NT2/D1 (cell line): ENCODE measurements at regions not wholly inside any gene's neighbourhood (a gene's known extent, or its start where the extent isn't known, plus 50 kb on each side); places are given as distances from the start of the nearest gene placed in this dataset.

ENCODE experiments used
- DNase-seq: peaks from one replicate; pipeline ENCODE4 v3.0.0-alpha.2; 2011; ENCODE audit warnings: low read depth, low spot score
- H3K27me3 ChIP-seq: 2 replicates; pipeline ENCODE4 v1.6.0; 2011; ENCODE audit warnings: mild to moderate bottlenecking; ENCODE audit not compliant: insufficient read length, insufficient read depth
- H3K36me3 ChIP-seq: 2 replicates; pipeline ENCODE4 v1.6.1; 2011; ENCODE audit warnings: mild to moderate bottlenecking, low read length, mixed read lengths; ENCODE audit not compliant: insufficient read depth, insufficient read length
- H3K4me1 ChIP-seq: 2 replicates; pipeline ENCODE4 v1.5.1; 2011; ENCODE audit not compliant: insufficient read depth, insufficient read length
- H3K4me3 ChIP-seq: 2 replicates; pipeline ENCODE4 v1.5.1; 2011; ENCODE audit warnings: low read depth; ENCODE audit not compliant: insufficient read length
- H3K9ac ChIP-seq: 2 replicates; pipeline ENCODE4 v1.6.0; 2011; ENCODE audit warnings: low read depth; ENCODE audit not compliant: insufficient read length
- H3K9me3 ChIP-seq: 2 replicates; pipeline ENCODE4 v1.5.1; 2011; ENCODE audit warnings: mild to moderate bottlenecking, low read length; ENCODE audit not compliant: insufficient read depth
- SUZ12 ChIP-seq: IDR thresholded peaks from 2 replicates; pipeline ENCODE4 v1.6.1; 2011; ENCODE audit not compliant: insufficient read length, insufficient read depth; ENCODE audit errors: extremely low read depth
- YY1 ChIP-seq: IDR thresholded peaks from 2 replicates; pipeline ENCODE4 v1.6.1; 2011; ENCODE audit not compliant: insufficient read length, insufficient read depth
- ZNF274 ChIP-seq: IDR thresholded peaks from 2 replicates; pipeline ENCODE4 v1.6.1; 2011; ENCODE audit warnings: mild to moderate bottlenecking, low read depth, low read length

- TF ChIP-seq SUZ12 (no peak), ZNF274 (no peak), YY1 (no peak)
- peaks cover 7% of the 10 kb centered on the region; the same call in 1 of the 2 replicates for H3K9me3 ChIP-seq
- H3K4me1 ChIP-seq: peaks cover 11% of the 10 kb centered on the region
- no peak overlapping the region for H3K9ac ChIP-seq
- H3K27me3 ChIP-seq: peaks cover 6% of the 10 kb centered on the region
- no peak for DNase-seq
- H3K4me3 ChIP-seq: no peak overlapping the region
- no peaks in the 10 kb centered on the region for H3K36me3 ChIP-seq
These were observed 194.4 kb downstream of the BMP7 start for GRCh38 chr20:57071954-57072583.

GRCh38 chr20:57073402-57073801, 193.0 kb downstream of the BMP7 start:
- no peak for DNase-seq
- peaks cover 21% of the 10 kb centered on the region for H3K9me3 ChIP-seq
- no peak overlapping the region for H3K9ac ChIP-seq
- H3K4me1 ChIP-seq: peaks cover 10% of the 10 kb centered on the region
- H3K36me3 ChIP-seq: no peaks in the 10 kb centered on the region
- TF ChIP-seq YY1: no peak
- TF ChIP-seq SUZ12: no peak
- TF ChIP-seq ZNF274: no peak
- H3K4me3 ChIP-seq: no peak overlapping the region
- H3K27me3 ChIP-seq: peaks cover 6% of the 10 kb centered on the region

- no peak for TF ChIP-seq SUZ12
- no peak for TF ChIP-seq ZNF274
- TF ChIP-seq YY1: no peak
- no peak overlapping the region for H3K9ac ChIP-seq
- peaks cover 30% of the 10 kb centered on the region for H3K9me3 ChIP-seq
- peaks cover 8% of the 10 kb centered on the region for H3K4me1 ChIP-seq
- no peaks in the 10 kb centered on the region for H3K36me3 ChIP-seq
- H3K27me3 ChIP-seq: peaks cover 6% of the 10 kb centered on the region
- DNase-seq: no peak
- no peak overlapping the region for H3K4me3 ChIP-seq
These were observed 192.1 kb downstream of the BMP7 start for GRCh38 chr20:57074386-57074785.

- DNase-seq: no peak
- TF ChIP-seq SUZ12: no peak
- no peak for TF ChIP-seq ZNF274
- no peak for TF ChIP-seq YY1
- Histone ChIP-seq H3K4me3 (no peak overlapping the region), H3K9me3 (peaks cover 38% of the 10 kb centered on the region), H3K4me1 (peaks cover 5% of the 10 kb centered on the region), H3K27me3 (peaks cover 6% of the 10 kb centered on the region), H3K9ac (no peak overlapping the region), H3K36me3 (no peaks in the 10 kb centered on the region)
These were observed 191.3 kb downstream of the BMP7 start for GRCh38 chr20:57075181-57075580.

GRCh38 chr20:57075603-57076002, 190.8 kb downstream of the BMP7 start:
- no peak overlapping the region for H3K9ac ChIP-seq
- peaks cover 4% of the 10 kb centered on the region for H3K27me3 ChIP-seq
- DNase-seq: no peak
- peaks cover 5% of the 10 kb centered on the region for H3K4me1 ChIP-seq
- no peaks in the 10 kb centered on the region for H3K36me3 ChIP-seq
- peaks cover 42% of the 10 kb centered on the region for H3K9me3 ChIP-seq
- H3K4me3 ChIP-seq: no peak overlapping the region
- TF ChIP-seq ZNF274 (no peak), YY1 (no peak), SUZ12 (no peak)

- no peak overlapping the region for H3K9ac ChIP-seq
- no peak overlapping the region for H3K4me3 ChIP-seq
- H3K36me3 ChIP-seq: no peaks in the 10 kb centered on the region
- DNase-seq: no peak
- H3K4me1 ChIP-seq: peaks cover 5% of the 10 kb centered on the region
- no peak for TF ChIP-seq ZNF274
- no peak for TF ChIP-seq SUZ12
- no peak for TF ChIP-seq YY1
- no peaks in the 10 kb centered on the region for H3K27me3 ChIP-seq
- H3K9me3 ChIP-seq: peaks cover 42% of the 10 kb centered on the region
These were observed 190.2 kb downstream of the BMP7 start for GRCh38 chr20:57076152-57076652.

- H3K27me3 ChIP-seq: no peaks in the 10 kb centered on the region
- peaks cover 42% of the 10 kb centered on the region for H3K9me3 ChIP-seq
- TF ChIP-seq SUZ12 (no peak), ZNF274 (no peak), YY1 (no peak)
- H3K9ac ChIP-seq: no peak overlapping the region
- no peak overlapping the region for H3K4me3 ChIP-seq
- H3K4me1 ChIP-seq: peaks cover 3% of the 10 kb centered on the region
- H3K36me3 ChIP-seq: no peaks in the 10 kb centered on the region
- no peak for DNase-seq
These were observed 189.5 kb downstream of the BMP7 start for GRCh38 chr20:57076951-57077350.

GRCh38 chr20:57078116-57078515, 188.3 kb downstream of the BMP7 start:
- Histone ChIP-seq H3K4me1 (no peaks in the 10 kb centered on the region), H3K36me3 (no peaks in the 10 kb centered on the region), H3K27me3 (no peaks in the 10 kb centered on the region), H3K9ac (no peak overlapping the region), H3K4me3 (no peak overlapping the region), H3K9me3 (peaks cover 42% of the 10 kb centered on the region)
- TF ChIP-seq YY1 (no peak), SUZ12 (no peak), ZNF274 (no peak)
- no peak for DNase-seq
